Natural killer cell (primary cell): ENCODE measurements at regions not wholly inside any gene's neighbourhood (a gene's known extent, or its start where the extent isn't known, plus 50 kb on each side); places are given as distances from the start of the nearest gene placed in this dataset.

ENCODE experiments used
- ATAC-seq, 3 donors: fragments of 150-1000 bp in 2 of 3; fragments of 200-7000 bp in 1 of 3; cut with Tn5 transposase; 1 replicate in 1 of 3; 2 replicates in 2 of 3; pipeline ENCODE4 v1.10.0; 2021; ENCODE audit warnings: mild to moderate bottlenecking in 2 of 3, moderate library complexity in 2 of 3
- DNase-seq, 2 donors: peaks; one replicate each; pipeline versions ENCODE4 v3.0.0 to v3.0.0-alpha.2; 2013 to 2021; ENCODE audit warnings: mixed read lengths in 1 of 2
- H3K27ac ChIP-seq: one replicate; pipeline ENCODE4 v1.5.1; 2013; ENCODE audit warnings: mild to moderate bottlenecking, low read length
- H3K27me3 ChIP-seq: one replicate; pipeline ENCODE4 v1.6.1; 2013; ENCODE audit warnings: low read length; ENCODE audit not compliant: control insufficient read depth, insufficient read depth
- H3K36me3 ChIP-seq: one replicate; pipeline ENCODE4 v1.6.1; 2013; ENCODE audit warnings: low read length; ENCODE audit not compliant: control insufficient read depth, insufficient read depth
- H3K4me1 ChIP-seq: one replicate; pipeline ENCODE4 v1.6.1; 2013; ENCODE audit warnings: low read length; ENCODE audit not compliant: control insufficient read depth, insufficient read depth
- H3K4me3 ChIP-seq: one replicate; pipeline ENCODE4 v1.5.1; 2013; ENCODE audit warnings: low read length
- H3K9me3 ChIP-seq: one replicate; pipeline ENCODE4 v1.6.1; 2013; ENCODE audit warnings: low read length; ENCODE audit not compliant: control insufficient read depth, insufficient read depth
- H3K27ac Mint-ChIP-seq, 2 donors: one replicate each; pipeline ENCODE4 v1.8.0; 2022; ENCODE audit warnings: mild to moderate bottlenecking in 2 of 2, mixed read lengths in 2 of 2, moderate library complexity in 1 of 2
- H3K27me3 Mint-ChIP-seq, 2 donors: one replicate each; pipeline ENCODE4 v1.8.0; 2022; ENCODE audit warnings: low read depth in 2 of 2, mixed read lengths in 2 of 2
- H3K36me3 Mint-ChIP-seq: one replicate; pipeline ENCODE4 v1.8.0; 2022; ENCODE audit warnings: mixed read lengths
- H3K4me1 Mint-ChIP-seq, 2 donors: one replicate each; pipeline ENCODE4 v1.8.0; 2022; ENCODE audit warnings: mixed read lengths in 2 of 2
- H3K4me3 Mint-ChIP-seq: one replicate; pipeline ENCODE4 v1.8.0; 2022; ENCODE audit warnings: mild to moderate bottlenecking, moderate library complexity, mixed read lengths
- H3K9me3 Mint-ChIP-seq, 2 donors: one replicate each; pipeline ENCODE4 v1.8.0; 2022; ENCODE audit warnings: mixed read lengths in 2 of 2
- WGBS: methylation state at CpG from one replicate; pipeline ENCODE4 v1.1.7; 2013; ENCODE audit warnings: missing lambda C conversion rate; ENCODE audit not compliant: insufficient coverage; 5-methylcytosine and 5-hydroxymethylcytosine counted together
- intact Hi-C: fragments of 100-400 bp; cut with micrococcal nuclease; formaldehyde crosslinking; loops from one replicate; pipeline ENCODE4 v1.14.2; 2022
- TF ChIP-seq, protein P1 (sequence below): fragments of 200-600 bp; IDR thresholded peaks from one replicate; pipeline ENCODE4 v1.8.0; 2022; ENCODE audit warnings: antibody characterized with exemption

DNA sequence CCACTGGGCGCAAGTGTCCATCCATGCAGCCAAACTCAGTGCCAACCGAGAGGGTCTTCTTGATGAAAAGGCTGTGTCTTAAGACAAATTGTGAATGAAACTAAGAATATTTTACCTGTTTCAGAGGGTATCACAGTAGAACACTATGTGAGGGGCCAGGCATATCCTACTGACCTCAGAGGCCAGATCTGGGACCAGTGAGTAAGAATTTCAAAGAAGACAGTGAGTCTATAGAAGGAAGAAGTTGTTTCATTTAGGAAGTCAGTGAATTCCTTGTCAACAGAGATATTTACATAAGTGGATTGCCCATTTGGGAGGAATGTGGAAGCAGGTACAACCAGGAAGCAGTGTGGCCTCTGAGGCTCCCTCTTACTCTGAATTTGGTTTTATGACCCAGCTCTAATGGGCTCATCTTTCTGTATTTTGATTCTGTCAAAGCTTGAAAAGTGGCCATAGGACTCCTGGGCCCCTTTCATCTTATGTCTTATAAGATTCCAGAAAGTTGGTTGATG lies 137.4 kb downstream of the ZNF664 start:
- Histone ChIP-seq H3K4me3 (no peak overlapping the region), H3K27ac (no peak overlapping the region), H3K27me3 (no peaks in the 10 kb centered on the region), H3K9me3 (no peaks in the 10 kb centered on the region), H3K36me3 (no peaks in the 10 kb centered on the region), H3K4me1 (no peaks in the 10 kb centered on the region)
- H3K4me1 Mint-ChIP-seq = no peaks in the 10 kb centered on the region
- H3K36me3 Mint-ChIP-seq = no peaks in the 10 kb centered on the region
- intact Hi-C loops = no loop called here
- WGBS = 95% methylated on average over 2 of the region's 2 CpGs
- no peak overlapping the region for H3K4me3 Mint-ChIP-seq
- peaks cover 5 to 7% of the 10 kb centered on the region in 2 donors for H3K27me3 Mint-ChIP-seq
- TF ChIP-seq, protein P1, sequence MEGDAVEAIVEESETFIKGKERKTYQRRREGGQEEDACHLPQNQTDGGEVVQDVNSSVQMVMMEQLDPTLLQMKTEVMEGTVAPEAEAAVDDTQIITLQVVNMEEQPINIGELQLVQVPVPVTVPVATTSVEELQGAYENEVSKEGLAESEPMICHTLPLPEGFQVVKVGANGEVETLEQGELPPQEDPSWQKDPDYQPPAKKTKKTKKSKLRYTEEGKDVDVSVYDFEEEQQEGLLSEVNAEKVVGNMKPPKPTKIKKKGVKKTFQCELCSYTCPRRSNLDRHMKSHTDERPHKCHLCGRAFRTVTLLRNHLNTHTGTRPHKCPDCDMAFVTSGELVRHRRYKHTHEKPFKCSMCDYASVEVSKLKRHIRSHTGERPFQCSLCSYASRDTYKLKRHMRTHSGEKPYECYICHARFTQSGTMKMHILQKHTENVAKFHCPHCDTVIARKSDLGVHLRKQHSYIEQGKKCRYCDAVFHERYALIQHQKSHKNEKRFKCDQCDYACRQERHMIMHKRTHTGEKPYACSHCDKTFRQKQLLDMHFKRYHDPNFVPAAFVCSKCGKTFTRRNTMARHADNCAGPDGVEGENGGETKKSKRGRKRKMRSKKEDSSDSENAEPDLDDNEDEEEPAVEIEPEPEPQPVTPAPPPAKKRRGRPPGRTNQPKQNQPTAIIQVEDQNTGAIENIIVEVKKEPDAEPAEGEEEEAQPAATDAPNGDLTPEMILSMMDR = no peak
- no peak overlapping the region for H3K27ac Mint-ChIP-seq
- no peaks in the 10 kb centered on the region for H3K9me3 Mint-ChIP-seq
- ATAC-seq (no peak), DNase-seq (no peak)

DNA sequence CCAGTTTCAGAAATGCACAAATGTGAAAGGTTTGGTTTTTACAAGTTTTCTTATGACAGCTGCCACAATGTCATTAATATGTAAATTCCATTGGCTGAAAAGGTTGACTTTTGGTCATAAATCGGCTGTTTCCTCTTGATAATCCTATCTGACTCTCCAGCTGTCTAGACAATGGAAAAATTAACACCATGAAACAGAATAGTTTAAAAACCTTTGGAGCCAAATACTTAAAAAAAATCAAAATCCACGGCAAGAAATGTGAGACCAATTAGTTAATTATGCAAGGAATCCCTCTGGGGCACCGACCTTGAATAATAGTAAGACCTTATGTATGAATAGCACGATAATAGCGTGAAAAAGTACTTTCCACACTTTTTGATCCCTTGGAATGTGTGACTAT lies 138.0 kb downstream of the ZNF664 start:
- H3K4me3 ChIP-seq = no peak overlapping the region
- no peak overlapping the region for H3K27ac ChIP-seq
- no peaks in the 10 kb centered on the region for H3K9me3 Mint-ChIP-seq
- WGBS = 70% methylated on average over 5 of the region's 5 CpGs
- no peaks in the 10 kb centered on the region for H3K36me3 Mint-ChIP-seq
- ATAC-seq (no peak), DNase-seq (no peak)
- intact Hi-C loops = no loop called here
- no peaks in the 10 kb centered on the region for H3K4me1 Mint-ChIP-seq
- no peaks in the 10 kb centered on the region for H3K9me3 ChIP-seq
- H3K27ac Mint-ChIP-seq = no peak overlapping the region
- H3K4me3 Mint-ChIP-seq = no peak overlapping the region
- H3K27me3 Mint-ChIP-seq = peaks cover 5 to 7% of the 10 kb centered on the region in 2 donors
- no peaks in the 10 kb centered on the region for H3K27me3 ChIP-seq
- no peaks in the 10 kb centered on the region for H3K36me3 ChIP-seq
- no peaks in the 10 kb centered on the region for H3K4me1 ChIP-seq
- TF ChIP-seq, protein P1 = no peak

DNA sequence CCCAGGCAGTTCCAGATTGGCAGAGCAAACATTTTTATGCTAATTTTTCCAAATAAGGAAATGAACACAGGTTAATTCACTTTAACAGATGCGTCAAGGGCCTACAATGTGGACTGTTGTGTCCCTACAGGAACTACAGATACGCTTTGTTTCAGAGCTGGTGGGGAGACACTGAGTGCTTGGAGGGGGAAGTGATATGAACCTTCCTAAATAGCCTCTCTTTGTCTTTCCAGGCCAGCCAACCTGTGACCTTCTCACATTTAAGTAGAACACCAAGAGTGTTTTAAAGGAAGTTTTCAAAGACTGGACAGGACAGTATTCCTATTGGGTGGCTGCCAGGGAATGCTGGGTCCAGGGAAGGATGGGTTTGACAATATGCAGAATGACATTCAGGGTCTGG lies 141.3 kb downstream of the ZNF664 start:
- Histone ChIP-seq H3K27ac (no peak overlapping the region), H3K27me3 (no peaks in the 10 kb centered on the region), H3K36me3 (no peaks in the 10 kb centered on the region), H3K4me3 (no peak overlapping the region), H3K4me1 (no peaks in the 10 kb centered on the region), H3K9me3 (no peaks in the 10 kb centered on the region)
- 80% methylated on average over 2 of the region's 2 CpGs for WGBS
- H3K4me3 Mint-ChIP-seq = no peak overlapping the region
- TF ChIP-seq, protein P1 = no peak
- intact Hi-C loops = no loop called here
- H3K9me3 Mint-ChIP-seq = no peaks in the 10 kb centered on the region
- peaks cover 7% of the 10 kb centered on the region in 2 donors for H3K27me3 Mint-ChIP-seq
- ATAC-seq = no peak
- H3K36me3 Mint-ChIP-seq = no peaks in the 10 kb centered on the region
- no peak for DNase-seq
- no peaks in the 10 kb centered on the region for H3K4me1 Mint-ChIP-seq
- no peak overlapping the region for H3K27ac Mint-ChIP-seq

DNA sequence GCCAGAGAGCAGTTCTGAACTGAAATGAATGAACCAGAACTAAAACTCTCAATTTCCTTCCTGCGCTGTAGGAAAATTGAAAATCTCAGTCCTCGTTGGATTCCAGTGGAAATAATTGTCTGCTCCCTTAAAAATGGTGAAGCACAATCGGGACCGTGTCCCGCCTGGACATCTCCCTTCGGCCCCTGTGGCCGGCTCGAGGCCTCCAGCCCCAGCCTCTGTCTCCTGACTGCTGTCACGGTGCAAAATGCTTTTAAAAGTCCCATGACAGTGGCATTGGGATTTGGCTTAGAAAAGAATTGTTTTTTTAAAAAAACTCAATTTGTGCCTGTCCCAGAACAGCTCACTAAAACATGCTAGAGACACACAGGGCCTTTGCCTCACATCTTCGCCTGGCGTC lies 142.5 kb downstream of the ZNF664 start:
- H3K4me3 ChIP-seq = no peak overlapping the region
- WGBS = 87% methylated on average over 11 of the region's 11 CpGs
- no peak for ATAC-seq

More for the DNA sequence above, 142.5 kb downstream of the ZNF664 start:
- H3K4me1 Mint-ChIP-seq = no peaks in the 10 kb centered on the region
- no peaks in the 10 kb centered on the region for H3K36me3 ChIP-seq
- H3K4me3 Mint-ChIP-seq = no peak overlapping the region
- DNase-seq = no peak
- H3K27ac Mint-ChIP-seq = no peak overlapping the region
- H3K27ac ChIP-seq = no peak overlapping the region
- intact Hi-C loops = no loop called here
- no peaks in the 10 kb centered on the region for H3K9me3 ChIP-seq
- TF ChIP-seq, protein P1 = no peak
- H3K36me3 Mint-ChIP-seq = no peaks in the 10 kb centered on the region
- H3K9me3 Mint-ChIP-seq = no peaks in the 10 kb centered on the region
- peaks cover 7% of the 10 kb centered on the region in 2 donors for H3K27me3 Mint-ChIP-seq
- H3K4me1 ChIP-seq = no peaks in the 10 kb centered on the region
- no peaks in the 10 kb centered on the region for H3K27me3 ChIP-seq
